Activated naive CD8-positive, alpha-beta T cell (primary cell): ENCODE measurements at regions not wholly inside any gene's neighbourhood (a gene's known extent, or its start where the extent isn't known, plus 50 kb on each side); places are given as distances from the start of the nearest gene placed in this dataset.

Source experiments
- H3K27ac Mint-ChIP-seq: one replicate; pipeline ENCODE4 v1.8.0; 2021; ENCODE audit warnings: mixed read lengths
- H3K27me3 Mint-ChIP-seq: one replicate; pipeline ENCODE4 v1.8.0; 2021; ENCODE audit warnings: mixed read lengths
- H3K36me3 Mint-ChIP-seq: one replicate; pipeline ENCODE4 v1.8.0; 2021; ENCODE audit warnings: mixed read lengths
- H3K4me1 Mint-ChIP-seq: one replicate; pipeline ENCODE4 v1.8.0; 2021; ENCODE audit warnings: low read depth, mixed read lengths
- H3K4me3 Mint-ChIP-seq: one replicate; pipeline ENCODE4 v1.8.0; 2021; ENCODE audit warnings: mild to moderate bottlenecking, mixed read lengths
- H3K9me3 Mint-ChIP-seq: one replicate; pipeline ENCODE4 v1.8.0; 2021; ENCODE audit warnings: low read depth, mixed read lengths

- no peaks in the 10 kb centered on the region for H3K9me3 Mint-ChIP-seq
- H3K4me1 Mint-ChIP-seq, result peaks cover 17% of the 10 kb centered on the region
- H3K27me3 Mint-ChIP-seq, result no peaks in the 10 kb centered on the region
- no peaks in the 10 kb centered on the region for H3K36me3 Mint-ChIP-seq
- H3K27ac Mint-ChIP-seq, result no peak overlapping the region
- no peak overlapping the region for H3K4me3 Mint-ChIP-seq
Measured at GRCh38 chr20:60261333-60261732, 303.1 kb downstream of the CDH26 start.

GRCh38 chr20:60262967-60263603, 304.9 kb downstream of the CDH26 start:
- H3K27ac Mint-ChIP-seq, result no peak overlapping the region
- H3K9me3 Mint-ChIP-seq, result no peaks in the 10 kb centered on the region
- H3K27me3 Mint-ChIP-seq, result no peaks in the 10 kb centered on the region
- H3K4me3 Mint-ChIP-seq, result no peak overlapping the region
- peaks cover 28% of the 10 kb centered on the region for H3K4me1 Mint-ChIP-seq
- no peaks in the 10 kb centered on the region for H3K36me3 Mint-ChIP-seq

GRCh38 chr20:60263725-60264709, 305.8 kb downstream of the CDH26 start:
- no peak overlapping the region for H3K27ac Mint-ChIP-seq
- H3K4me3 Mint-ChIP-seq, result no peak overlapping the region
- H3K27me3 Mint-ChIP-seq, result no peaks in the 10 kb centered on the region
- peaks cover 28% of the 10 kb centered on the region for H3K4me1 Mint-ChIP-seq
- H3K36me3 Mint-ChIP-seq, result no peaks in the 10 kb centered on the region
- no peaks in the 10 kb centered on the region for H3K9me3 Mint-ChIP-seq

- Mint-ChIP-seq H3K4me3 (no peak overlapping the region), H3K4me1 (peaks cover 28% of the 10 kb centered on the region), H3K27ac (no peak overlapping the region), H3K36me3 (no peaks in the 10 kb centered on the region), H3K27me3 (no peaks in the 10 kb centered on the region), H3K9me3 (no peaks in the 10 kb centered on the region)
Measured at GRCh38 chr20:60266177-60266823, 308.1 kb downstream of the CDH26 start.

DNA sequence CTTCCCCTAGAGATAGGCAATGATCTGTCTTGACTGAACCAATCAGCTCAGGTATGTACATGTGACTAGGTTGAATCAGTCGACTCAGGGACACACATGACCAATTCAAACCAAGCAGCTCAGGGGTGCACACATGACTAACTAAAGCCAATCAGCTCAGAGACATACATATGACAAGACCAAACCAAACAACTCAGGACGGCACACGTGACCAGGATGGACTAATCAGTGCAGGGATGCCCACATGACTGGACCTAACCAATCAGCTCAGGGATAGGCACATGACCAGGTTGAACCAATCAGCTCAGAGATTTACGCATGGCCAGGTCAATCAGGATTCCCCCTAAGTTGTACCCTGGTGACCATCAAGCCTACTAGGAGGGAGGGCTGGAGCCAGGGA, 310.3 kb downstream of the CDH26 start:
- no peaks in the 10 kb centered on the region for H3K36me3 Mint-ChIP-seq
- no peaks in the 10 kb centered on the region for H3K9me3 Mint-ChIP-seq
- no peak overlapping the region for H3K27ac Mint-ChIP-seq
- H3K4me3 Mint-ChIP-seq, result no peak overlapping the region
- H3K27me3 Mint-ChIP-seq, result no peaks in the 10 kb centered on the region
- H3K4me1 Mint-ChIP-seq, result peaks cover 28% of the 10 kb centered on the region

DNA sequence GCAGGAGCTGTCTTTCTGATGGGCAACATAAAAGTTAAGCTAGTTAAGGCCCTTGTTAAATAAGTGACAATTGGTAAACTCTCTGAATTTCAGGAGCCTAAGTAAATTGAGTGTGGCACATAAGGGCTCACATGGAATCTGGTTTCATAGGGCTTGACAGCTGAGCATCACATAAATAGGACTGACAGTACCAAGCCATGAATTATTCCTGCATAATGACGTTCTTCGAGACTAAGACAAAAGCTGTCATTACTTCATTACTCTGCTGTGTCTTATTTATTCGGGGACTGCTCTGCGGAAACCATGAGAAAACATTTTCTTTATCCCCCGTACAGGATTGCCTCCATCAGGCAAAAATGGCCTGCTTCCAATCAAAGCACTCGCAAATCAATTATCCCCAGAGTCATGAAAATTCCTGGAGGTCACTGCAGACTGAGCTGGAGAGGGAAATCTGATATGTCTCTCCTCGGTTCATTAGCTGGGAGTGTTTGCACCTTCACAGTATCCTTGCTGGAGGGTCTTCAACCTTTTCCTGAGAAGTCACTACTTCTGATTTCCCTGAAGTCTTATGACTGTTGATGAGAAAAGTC, 311.4 kb downstream of the CDH26 start:
- Mint-ChIP-seq H3K4me1 (peaks cover 31% of the 10 kb centered on the region), H3K27ac (no peak overlapping the region), H3K4me3 (no peak overlapping the region), H3K9me3 (no peaks in the 10 kb centered on the region), H3K27me3 (peaks cover 2% of the 10 kb centered on the region), H3K36me3 (no peaks in the 10 kb centered on the region)

DNA sequence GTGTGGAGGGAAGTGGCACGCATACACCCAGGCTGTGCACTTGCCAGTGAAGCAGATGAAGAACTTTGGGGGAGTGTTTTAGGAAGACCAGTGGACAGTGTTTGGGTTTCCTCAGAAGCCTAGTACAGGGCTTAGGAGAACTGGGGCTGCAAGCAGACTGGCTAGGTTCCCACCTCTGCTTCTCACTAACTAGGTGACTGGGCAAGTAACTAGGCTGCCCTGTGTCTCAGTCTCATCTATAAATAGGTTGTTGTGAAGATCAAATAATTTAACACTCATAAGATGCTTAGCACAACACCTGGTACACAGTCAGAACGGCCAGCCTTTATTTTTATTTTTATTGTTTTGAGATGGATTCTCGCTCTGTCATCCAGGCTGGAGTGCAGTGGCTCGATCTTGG, 312.1 kb downstream of the CDH26 start:
- Mint-ChIP-seq H3K4me3 (no peak overlapping the region), H3K4me1 (peaks cover 24% of the 10 kb centered on the region), H3K9me3 (no peaks in the 10 kb centered on the region), H3K36me3 (no peaks in the 10 kb centered on the region), H3K27me3 (peaks cover 2% of the 10 kb centered on the region), H3K27ac (no peak overlapping the region)

GRCh38 chr20:60271597-60271996, 313.4 kb downstream of the CDH26 start:
- Mint-ChIP-seq H3K27me3 (peaks cover 2% of the 10 kb centered on the region), H3K9me3 (no peaks in the 10 kb centered on the region), H3K36me3 (no peaks in the 10 kb centered on the region), H3K4me3 (no peak overlapping the region), H3K27ac (no peak overlapping the region), H3K4me1 (peaks cover 12% of the 10 kb centered on the region)

GRCh38 chr20:60272790-60273189, 314.6 kb downstream of the CDH26 start:
- Mint-ChIP-seq H3K4me1 (peaks cover 4% of the 10 kb centered on the region), H3K9me3 (no peaks in the 10 kb centered on the region), H3K36me3 (no peaks in the 10 kb centered on the region), H3K4me3 (no peak overlapping the region), H3K27ac (no peak overlapping the region), H3K27me3 (peaks cover 2% of the 10 kb centered on the region)

DNA sequence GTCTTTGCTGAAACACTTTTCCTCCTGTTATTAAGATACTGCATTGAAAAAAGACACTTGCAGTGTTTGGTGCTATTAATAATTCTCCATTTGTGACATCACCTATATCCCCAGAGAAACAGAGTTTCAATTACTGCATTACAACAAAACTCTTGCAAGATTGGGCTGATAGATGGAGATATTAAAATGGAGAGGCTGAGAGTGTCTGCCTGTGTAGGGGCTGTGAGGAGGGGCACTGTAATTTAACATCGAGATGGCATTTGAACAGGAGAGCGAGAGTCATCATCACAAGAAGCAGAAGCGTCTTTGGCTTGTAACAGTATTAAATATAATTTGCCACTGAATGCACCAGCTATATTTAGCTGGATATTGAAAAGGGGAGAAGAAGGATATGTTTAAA, 316.5 kb downstream of the CDH26 start:
- no peaks in the 10 kb centered on the region for H3K9me3 Mint-ChIP-seq
- H3K27me3 Mint-ChIP-seq, result peaks cover 2% of the 10 kb centered on the region
- H3K4me1 Mint-ChIP-seq, result peaks cover 4% of the 10 kb centered on the region
- no peak overlapping the region for H3K4me3 Mint-ChIP-seq
- no peaks in the 10 kb centered on the region for H3K36me3 Mint-ChIP-seq
- H3K27ac Mint-ChIP-seq, result no peak overlapping the region

- H3K4me3 Mint-ChIP-seq, result no peak overlapping the region
- H3K9me3 Mint-ChIP-seq, result peaks cover 5% of the 10 kb centered on the region
- H3K27me3 Mint-ChIP-seq, result no peaks in the 10 kb centered on the region
- H3K4me1 Mint-ChIP-seq, result peaks cover 1% of the 10 kb centered on the region
- peaks cover 5% of the 10 kb centered on the region for H3K36me3 Mint-ChIP-seq
- no peak overlapping the region for H3K27ac Mint-ChIP-seq
Measured at GRCh38 chr20:60281295-60281694, 323.1 kb downstream of the CDH26 start.

GRCh38 chr20:60283281-60283680, 325.1 kb downstream of the CDH26 start:
- Mint-ChIP-seq H3K27me3 (no peaks in the 10 kb centered on the region), H3K4me3 (no peak overlapping the region), H3K27ac (no peak overlapping the region), H3K4me1 (no peaks in the 10 kb centered on the region), H3K36me3 (peaks cover 5% of the 10 kb centered on the region), H3K9me3 (peaks cover 5% of the 10 kb centered on the region)

GRCh38 chr20:60286764-60287163, 328.5 kb downstream of the CDH26 start:
- H3K27me3 Mint-ChIP-seq, result no peaks in the 10 kb centered on the region
- peaks cover 16% of the 10 kb centered on the region for H3K9me3 Mint-ChIP-seq
- no peak overlapping the region for H3K4me3 Mint-ChIP-seq
- H3K27ac Mint-ChIP-seq, result no peak overlapping the region
- H3K36me3 Mint-ChIP-seq, result peaks cover 9% of the 10 kb centered on the region
- H3K4me1 Mint-ChIP-seq, result no peaks in the 10 kb centered on the region

- H3K27me3 Mint-ChIP-seq, result no peaks in the 10 kb centered on the region
- H3K9me3 Mint-ChIP-seq, result peaks cover 11% of the 10 kb centered on the region
- H3K36me3 Mint-ChIP-seq, result peaks cover 6% of the 10 kb centered on the region
- H3K4me3 Mint-ChIP-seq, result no peak overlapping the region
- H3K27ac Mint-ChIP-seq, result no peak overlapping the region
- H3K4me1 Mint-ChIP-seq, result no peaks in the 10 kb centered on the region
Measured at GRCh38 chr20:60288945-60289344, 330.7 kb downstream of the CDH26 start.
